H9 (cell line): ENCODE measurements at regions not wholly inside any gene's neighbourhood (a gene's known extent, or its start where the extent isn't known, plus 50 kb on each side); places are given as distances from the start of the nearest gene placed in this dataset.

Experiments used
- DNase-seq: peaks from one replicate; pipeline ENCODE4 v3.0.0-alpha.2; 2017
- H2AFZ ChIP-seq: one replicate; pipeline ENCODE4 v1.6.1; 2013; ENCODE audit warnings: mild to moderate bottlenecking, low read length, control low read depth, moderate library complexity
- H2AK5ac ChIP-seq: 2 replicates; pipeline ENCODE4 v1.6.1; 2013; ENCODE audit warnings: low read length, control low read depth, mixed read lengths; ENCODE audit not compliant: insufficient read length
- H2BK120ac ChIP-seq: one replicate; pipeline ENCODE4 v1.6.1; 2013; ENCODE audit warnings: low read depth, mild to moderate bottlenecking, low read length, control low read depth, inconsistent platforms; ENCODE audit not compliant: poor library complexity, severe bottlenecking
- H2BK12ac ChIP-seq: 2 replicates; pipeline ENCODE4 v1.6.1; 2013; ENCODE audit warnings: low read length, control low read depth, mixed read lengths, low read depth; ENCODE audit not compliant: insufficient read length
- H2BK15ac ChIP-seq: 2 replicates; pipeline ENCODE4 v1.6.1; 2013; ENCODE audit warnings: low read depth, low read length, control low read depth
- H2BK20ac ChIP-seq: one replicate; pipeline ENCODE4 v1.6.1; 2013; ENCODE audit warnings: low read depth, mild to moderate bottlenecking, low read length, control low read depth, inconsistent platforms; ENCODE audit not compliant: poor library complexity, severe bottlenecking
- H2BK5ac ChIP-seq: 2 replicates; pipeline ENCODE4 v1.6.1; 2013; ENCODE audit warnings: low read length, control low read depth, mixed read lengths; ENCODE audit not compliant: insufficient read length
- H3K14ac ChIP-seq: 2 replicates; pipeline ENCODE4 v1.6.1; 2013; ENCODE audit warnings: low read length, control low read depth; ENCODE audit not compliant: insufficient read depth
- H3K18ac ChIP-seq: 2 replicates; pipeline ENCODE4 v1.6.1; 2013; ENCODE audit warnings: low read depth, mild to moderate bottlenecking, mixed read lengths, low read length, control low read depth; ENCODE audit not compliant: insufficient read length
- H3K23ac ChIP-seq: 2 replicates; pipeline ENCODE4 v1.6.1; 2013; ENCODE audit warnings: low read length, control low read depth, mixed read lengths, low read depth; ENCODE audit not compliant: insufficient read length
- H3K23me2 ChIP-seq: 2 replicates; pipeline ENCODE4 v1.6.1; 2013; ENCODE audit warnings: low read depth, mild to moderate bottlenecking, mixed read lengths, low read length, control low read depth; ENCODE audit not compliant: insufficient read length, poor library complexity, severe bottlenecking
- H3K27ac ChIP-seq: 2 replicates; pipeline ENCODE4 v1.5.1; 2013; ENCODE audit warnings: low read length, control low read depth, mixed read lengths, low read depth; ENCODE audit not compliant: insufficient read length
- H3K27me3 ChIP-seq: 2 replicates; pipeline ENCODE4 v1.6.1; 2013; ENCODE audit warnings: low read length, control low read depth, inconsistent platforms; ENCODE audit not compliant: insufficient read depth
- H3K4ac ChIP-seq: 2 replicates; pipeline ENCODE4 v1.6.1; 2013; ENCODE audit warnings: low read depth, mild to moderate bottlenecking, control low read depth, inconsistent platforms, low read length, moderate library complexity
- H3K4me1 ChIP-seq: 2 replicates; pipeline ENCODE4 v1.6.1; 2013; ENCODE audit warnings: low read length, control low read depth, inconsistent platforms; ENCODE audit not compliant: insufficient read depth
- H3K4me2 ChIP-seq: 2 replicates; pipeline ENCODE4 v1.6.1; 2013; ENCODE audit warnings: low read length, control low read depth, mixed read lengths; ENCODE audit not compliant: insufficient read length, insufficient read depth
- H3K56ac ChIP-seq: 2 replicates; pipeline ENCODE4 v1.6.1; 2013; ENCODE audit warnings: low read depth, mild to moderate bottlenecking, mixed read lengths, low read length, control low read depth; ENCODE audit not compliant: insufficient read length
- H3K79me1 ChIP-seq: 2 replicates; pipeline ENCODE4 v1.6.1; 2013; ENCODE audit warnings: low read depth, mild to moderate bottlenecking, moderate library complexity, low read length, control low read depth, inconsistent platforms; ENCODE audit not compliant: insufficient read depth, poor library complexity, severe bottlenecking
- H3K79me2 ChIP-seq: 2 replicates; pipeline ENCODE4 v1.6.1; 2013; ENCODE audit warnings: low read length, control low read depth, inconsistent platforms; ENCODE audit not compliant: insufficient read depth
- H3K9ac ChIP-seq: 2 replicates; pipeline ENCODE4 v1.6.1; 2013; ENCODE audit warnings: low read length, control low read depth, mixed read lengths; ENCODE audit not compliant: insufficient read length; ENCODE audit errors: extremely low read depth
- H3K9me3 ChIP-seq: one replicate; pipeline ENCODE4 v1.6.1; 2013; ENCODE audit warnings: low read depth, low read length, inconsistent platforms; ENCODE audit not compliant: control insufficient read depth
- H3T11ph ChIP-seq: one replicate; pipeline ENCODE4 v1.6.1; 2013; ENCODE audit warnings: mild to moderate bottlenecking, low read length, control low read depth, inconsistent platforms
- H4K20me1 ChIP-seq: one replicate; pipeline ENCODE4 v1.6.1; 2013; ENCODE audit not compliant: control insufficient read depth, insufficient read length, insufficient read depth
- H4K5ac ChIP-seq: 2 replicates; pipeline ENCODE4 v1.6.1; 2013; ENCODE audit warnings: low read depth, mild to moderate bottlenecking, mixed read lengths, low read length, control low read depth; ENCODE audit not compliant: insufficient read length
- H4K8ac ChIP-seq: replicated peaks from 2 replicates; pipeline ENCODE4 v1.6.1; 2013; ENCODE audit warnings: low read length, control low read depth, mixed read lengths, low read depth; ENCODE audit not compliant: insufficient read length
- H4K91ac ChIP-seq: 2 replicates; pipeline ENCODE4 v1.6.1; 2013; ENCODE audit warnings: low read depth, mild to moderate bottlenecking, moderate library complexity, mixed read lengths, low read length, control low read depth; ENCODE audit not compliant: insufficient read length
- H3K27ac Mint-ChIP-seq, 3 experiments: 2 replicates in 2 of 3; 3 replicates in 1 of 3; pipeline ENCODE4 v1.8.0; 2020 to 2021; ENCODE audit warnings: mixed read lengths in 3 of 3, mild to moderate bottlenecking in 1 of 3, moderate library complexity in 1 of 3
- H3K27me3 Mint-ChIP-seq: 2 replicates; pipeline ENCODE4 v1.8.0; 2021; ENCODE audit warnings: low read depth, mild to moderate bottlenecking, moderate library complexity, mixed read lengths
- H3K36me3 Mint-ChIP-seq, 3 experiments: 2 replicates in 2 of 3; 3 replicates in 1 of 3; pipeline ENCODE4 v1.8.0; 2020 to 2021; ENCODE audit warnings: low read depth in 3 of 3, mixed read lengths in 3 of 3; ENCODE audit not compliant: insufficient read depth in 1 of 3
- H3K4me1 Mint-ChIP-seq, 2 experiments: 2 replicates each; pipeline ENCODE4 v1.8.0; 2020; ENCODE audit warnings: mixed read lengths in 2 of 2
- H3K4me3 Mint-ChIP-seq, 2 experiments: 2 replicates in 1 of 2; 3 replicates in 1 of 2; pipeline ENCODE4 v1.8.0; 2020 to 2021; ENCODE audit warnings: mild to moderate bottlenecking in 2 of 2, mixed read lengths in 2 of 2, moderate library complexity in 1 of 2
- H3K9me3 Mint-ChIP-seq, 2 experiments: 2 replicates in 1 of 2; 3 replicates in 1 of 2; pipeline ENCODE4 v1.8.0; 2020; ENCODE audit warnings: mild to moderate bottlenecking in 2 of 2, mixed read lengths in 2 of 2, moderate library complexity in 1 of 2
- CTCF ChIP-seq: fragments of 200-600 bp; sonication (generic); conservative IDR thresholded peaks from 3 replicates; pipeline ENCODE4 v1.8.0; 2021; ENCODE audit warnings: antibody characterized with exemption, mild to moderate bottlenecking
- WGBS: extraction: QIAGEN DNeasy Blood & Tissue Kit; methylation state at CpG from one replicate; pipeline ENCODE4 v1.1.7; 2013; ENCODE audit warnings: missing lambda C conversion rate, low lambda C conversion rate, mixed read lengths; ENCODE audit not compliant: insufficient read length; ENCODE audit errors: extremely low coverage; 5-methylcytosine and 5-hydroxymethylcytosine counted together

GRCh38 chr7:65247491-65247890 is 126.2 kb upstream of the ZNF92 start:
- Histone ChIP-seq H2BK12ac (no peak overlapping the region), H3K79me1 (no peaks in the 10 kb centered on the region), H4K8ac (no peak overlapping the region), H2BK5ac (no peak overlapping the region), H3K27me3 (no peaks in the 10 kb centered on the region), H3K9ac (no peak overlapping the region), H3K14ac (no peak overlapping the region), H4K91ac (no peak overlapping the region), H4K20me1 (no peaks in the 10 kb centered on the region), H3K27ac (no peak overlapping the region), H3K18ac (no peak overlapping the region), H3K4ac (no peak overlapping the region), H3K23me2 (peaks cover 5% of the 10 kb centered on the region), H3K56ac (peak overlapping the region; percentile 1), H4K5ac (no peak overlapping the region), H2BK120ac (no peak overlapping the region), H3K9me3 (no peaks in the 10 kb centered on the region), H2AK5ac (no peak overlapping the region), H3K23ac (no peak overlapping the region), H3T11ph (no peak overlapping the region), H2BK15ac (no peak overlapping the region), H3K4me1 (no peaks in the 10 kb centered on the region; the same call in 1 of the 2 replicates), H2BK20ac (no peak overlapping the region), H3K4me2 (no peak overlapping the region), H3K79me2 (no peaks in the 10 kb centered on the region), H2AFZ (no peak overlapping the region)
- Mint-ChIP-seq H3K9me3 (no peaks in the 10 kb centered on the region), H3K36me3 (no peaks in the 10 kb centered on the region), H3K4me1 (peaks cover 27 to 34% of the 10 kb centered on the region in 2 experiments), H3K27ac (no peak overlapping the region), H3K27me3 (no peaks in the 10 kb centered on the region; the same call in 1 of the 2 replicates), H3K4me3 (no peak overlapping the region)
- no peak; the same call in 2 of the 3 replicates for TF ChIP-seq CTCF
- no CpG with 5 or more reads among the region's 5 CpGs for WGBS
- DNase-seq, result no peak
